GM12874 (cell line): ENCODE measurements at regions not wholly inside any gene's neighbourhood (a gene's known extent, or its start where the extent isn't known, plus 50 kb on each side); places are given as distances from the start of the nearest gene placed in this dataset.

Experiments used
- TF ChIP-seq, protein P1 (sequence below): IDR thresholded peaks from 2 replicates; pipeline ENCODE4 v1.5.1; 2011; ENCODE audit warnings: low read depth, mild to moderate bottlenecking, control low read depth, low read length, moderate library complexity; ENCODE audit not compliant: insufficient read depth

DNA sequence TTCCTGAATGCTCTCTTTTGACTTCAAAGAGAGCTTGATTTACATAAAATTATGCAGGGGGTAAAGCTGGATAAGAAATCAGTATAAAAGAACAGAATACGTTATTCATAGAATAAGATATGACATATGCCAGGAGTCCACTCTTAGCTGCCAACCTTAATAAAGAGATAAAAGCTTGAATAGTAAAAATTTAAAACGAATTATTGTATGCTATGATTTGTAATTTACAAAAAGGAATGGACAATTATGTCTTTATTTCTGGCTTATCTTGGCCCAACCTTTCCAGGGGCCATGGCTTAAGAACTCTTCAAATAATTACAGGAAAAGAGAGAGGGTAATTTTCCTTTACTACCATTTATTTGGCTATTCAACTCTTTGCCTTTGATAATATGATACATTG is 192.2 kb upstream of the ITM2A start:
- TF ChIP-seq, protein P1, sequence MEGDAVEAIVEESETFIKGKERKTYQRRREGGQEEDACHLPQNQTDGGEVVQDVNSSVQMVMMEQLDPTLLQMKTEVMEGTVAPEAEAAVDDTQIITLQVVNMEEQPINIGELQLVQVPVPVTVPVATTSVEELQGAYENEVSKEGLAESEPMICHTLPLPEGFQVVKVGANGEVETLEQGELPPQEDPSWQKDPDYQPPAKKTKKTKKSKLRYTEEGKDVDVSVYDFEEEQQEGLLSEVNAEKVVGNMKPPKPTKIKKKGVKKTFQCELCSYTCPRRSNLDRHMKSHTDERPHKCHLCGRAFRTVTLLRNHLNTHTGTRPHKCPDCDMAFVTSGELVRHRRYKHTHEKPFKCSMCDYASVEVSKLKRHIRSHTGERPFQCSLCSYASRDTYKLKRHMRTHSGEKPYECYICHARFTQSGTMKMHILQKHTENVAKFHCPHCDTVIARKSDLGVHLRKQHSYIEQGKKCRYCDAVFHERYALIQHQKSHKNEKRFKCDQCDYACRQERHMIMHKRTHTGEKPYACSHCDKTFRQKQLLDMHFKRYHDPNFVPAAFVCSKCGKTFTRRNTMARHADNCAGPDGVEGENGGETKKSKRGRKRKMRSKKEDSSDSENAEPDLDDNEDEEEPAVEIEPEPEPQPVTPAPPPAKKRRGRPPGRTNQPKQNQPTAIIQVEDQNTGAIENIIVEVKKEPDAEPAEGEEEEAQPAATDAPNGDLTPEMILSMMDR, result no peak

DNA sequence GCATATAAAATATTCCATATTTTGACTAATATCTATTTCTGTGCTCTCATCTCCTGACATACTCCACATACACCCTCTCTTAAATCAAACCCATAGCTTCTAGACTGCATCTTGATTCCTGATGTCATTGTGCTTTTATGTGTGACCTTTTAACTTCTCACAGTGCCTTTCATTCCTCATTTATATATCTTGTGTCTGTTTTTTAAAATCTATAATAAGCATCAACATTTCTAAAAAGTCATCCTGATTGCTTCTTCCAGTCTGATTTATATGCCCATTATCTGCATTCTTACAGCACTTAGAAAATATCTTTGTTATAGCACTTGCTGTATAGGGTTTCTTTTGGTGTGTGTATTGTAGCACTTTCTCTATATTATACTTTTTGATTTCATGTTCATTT is 190.1 kb upstream of the ITM2A start:
- TF ChIP-seq, protein P1, result no peak

DNA sequence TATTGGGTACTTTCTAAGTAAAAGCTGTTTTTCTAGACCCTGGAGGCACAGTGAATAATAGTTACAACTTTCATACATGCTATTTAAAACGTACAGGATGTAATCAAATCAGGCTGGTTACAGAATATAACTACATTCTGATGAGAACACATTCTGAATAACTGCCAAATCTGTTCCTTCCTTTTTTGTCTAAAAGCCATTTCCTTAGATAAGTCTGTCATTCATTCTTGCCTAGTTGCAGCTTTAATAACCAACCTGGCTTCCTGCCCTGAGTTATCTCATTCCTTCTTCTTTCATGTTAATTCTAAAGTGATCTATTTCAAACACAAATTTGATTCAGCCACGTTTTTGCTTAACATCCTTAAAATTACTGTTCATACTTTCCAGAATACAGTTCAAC is 189.7 kb upstream of the ITM2A start:
- TF ChIP-seq, protein P1, result no peak

DNA sequence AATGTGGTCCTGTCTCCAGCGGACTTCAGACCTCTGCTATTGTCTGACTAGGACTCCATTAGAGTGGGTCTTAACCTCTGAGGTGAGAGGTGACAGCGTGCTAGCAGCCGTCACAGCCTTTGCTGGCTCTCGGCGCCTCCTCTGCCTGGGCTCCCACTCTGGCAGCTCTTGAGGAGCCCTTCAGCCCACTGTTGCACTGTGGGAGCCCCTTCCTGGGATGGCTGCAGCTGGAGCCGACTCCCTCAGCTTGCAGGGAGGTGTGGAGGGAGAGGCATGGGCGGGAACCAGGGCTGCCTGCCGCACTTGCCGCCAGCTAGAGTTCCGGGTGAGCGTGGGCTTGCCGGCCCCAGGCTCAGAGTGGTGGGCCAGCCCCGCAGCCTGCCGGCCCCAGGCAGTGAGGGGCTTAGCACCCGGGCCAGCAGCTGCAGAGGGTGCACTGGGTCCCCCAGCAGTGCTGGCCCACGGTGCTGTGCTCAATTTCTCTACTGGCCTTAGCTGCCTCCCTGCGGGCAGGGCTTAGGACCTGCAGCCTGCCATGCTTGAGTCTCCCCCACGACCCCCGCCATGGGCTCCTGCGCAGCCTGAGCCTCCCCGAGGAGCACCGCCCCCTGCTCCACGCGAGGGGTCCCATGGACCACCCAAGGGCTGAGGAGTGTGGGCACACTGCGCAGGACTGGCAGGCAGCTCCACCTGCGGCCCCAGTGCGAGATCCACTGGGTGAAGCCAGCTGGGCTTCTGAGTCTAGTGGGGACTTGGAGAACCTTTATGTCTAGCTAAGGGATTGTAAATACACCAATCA is 163.4 kb upstream of the ITM2A start:
- TF ChIP-seq, protein P1, result no peak

DNA sequence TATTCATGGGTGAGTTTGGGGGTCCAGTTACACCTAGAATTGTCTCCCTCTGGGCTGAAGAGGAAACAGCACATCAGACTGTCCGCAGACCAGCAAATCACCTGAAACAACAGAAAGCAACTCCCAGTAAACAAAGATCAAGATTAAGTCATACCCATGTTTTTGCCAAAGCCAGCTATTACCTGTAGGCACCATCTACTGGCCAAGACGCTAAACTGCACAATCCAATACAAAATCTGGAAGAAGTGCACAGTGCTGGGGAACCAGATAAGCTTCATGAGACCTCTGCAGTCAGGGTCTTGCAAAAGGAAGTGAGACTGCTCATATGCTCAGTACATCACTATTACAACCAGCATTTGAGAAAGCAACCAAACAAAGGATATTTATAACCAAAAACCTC is 157.5 kb upstream of the ITM2A start:
- TF ChIP-seq, protein P1, result peak; percentile 43; the same call in 1 of the 2 replicates

DNA sequence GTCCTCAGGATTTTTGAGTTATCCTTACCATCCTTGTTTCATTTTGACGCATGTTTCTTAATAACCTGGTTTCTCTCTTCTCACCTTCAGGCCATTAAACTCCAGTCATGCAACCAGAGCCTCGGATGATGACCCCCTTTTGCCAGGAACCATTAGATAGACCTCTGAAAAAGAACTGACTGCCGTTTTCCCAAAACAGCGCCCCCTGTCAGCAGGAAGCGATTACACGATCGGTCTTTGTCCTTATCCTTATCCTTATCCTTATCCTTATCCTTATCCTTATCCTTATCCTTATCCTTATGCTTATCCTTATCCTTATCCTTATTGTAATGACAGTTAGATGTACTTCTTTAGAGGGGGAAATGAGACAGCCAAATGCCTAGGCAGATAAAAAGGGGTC is 148.4 kb upstream of the ITM2A start:
- TF ChIP-seq, protein P1, result no peak

DNA sequence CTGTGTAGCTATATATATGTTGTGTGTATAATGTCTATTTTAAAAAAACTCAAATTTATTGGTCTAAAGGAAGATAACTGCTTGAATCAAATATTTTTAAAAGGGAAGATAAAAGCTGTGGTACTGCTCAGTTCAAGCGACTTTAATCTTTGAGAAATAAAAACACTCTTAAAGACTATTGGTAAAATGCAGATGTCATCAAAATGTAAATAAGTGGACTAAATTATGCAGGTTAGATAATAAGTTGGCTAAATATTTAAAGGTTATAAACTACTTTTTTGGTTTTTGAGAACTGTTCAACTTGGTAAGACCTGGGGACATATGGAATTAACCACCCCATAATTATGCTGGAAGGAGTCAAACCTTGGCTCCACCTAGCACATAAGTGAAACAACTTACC is 144.7 kb upstream of the ITM2A start:
- TF ChIP-seq, protein P1, result no peak
